ENCODE measurements at regions not wholly inside any gene's neighbourhood (a gene's known extent, or its start where the extent isn't known, plus 50 kb on each side); places are given as distances from the start of the nearest gene placed in this dataset.

DNA sequence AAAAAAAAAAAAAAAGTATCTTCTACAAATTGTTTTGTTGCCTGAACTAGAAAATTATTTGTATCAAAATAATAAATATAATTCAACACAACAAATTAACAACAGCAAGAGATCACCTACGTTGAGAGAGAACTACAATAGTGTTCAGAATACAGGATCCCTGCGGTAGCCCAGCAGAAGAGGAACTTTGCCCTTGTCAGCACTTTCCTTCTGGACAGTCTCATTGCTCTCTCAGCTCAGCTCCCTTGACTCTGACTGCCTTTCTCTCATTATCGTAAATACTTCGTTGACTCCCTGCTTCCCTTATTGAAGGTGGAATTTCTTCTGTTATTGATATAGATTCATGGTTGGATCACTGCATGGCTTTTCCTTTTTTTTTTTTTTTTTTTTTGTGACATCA, 469.5 kb upstream of the VSTM2A start:
- 82% methylated on average over 4 of the region's 4 CpGs for WGBS, 2 donors
- no peak for DNase-seq (ENCODE audit: low spot score in 2 of 2)
- TF ChIP-seq, protein P1, sequence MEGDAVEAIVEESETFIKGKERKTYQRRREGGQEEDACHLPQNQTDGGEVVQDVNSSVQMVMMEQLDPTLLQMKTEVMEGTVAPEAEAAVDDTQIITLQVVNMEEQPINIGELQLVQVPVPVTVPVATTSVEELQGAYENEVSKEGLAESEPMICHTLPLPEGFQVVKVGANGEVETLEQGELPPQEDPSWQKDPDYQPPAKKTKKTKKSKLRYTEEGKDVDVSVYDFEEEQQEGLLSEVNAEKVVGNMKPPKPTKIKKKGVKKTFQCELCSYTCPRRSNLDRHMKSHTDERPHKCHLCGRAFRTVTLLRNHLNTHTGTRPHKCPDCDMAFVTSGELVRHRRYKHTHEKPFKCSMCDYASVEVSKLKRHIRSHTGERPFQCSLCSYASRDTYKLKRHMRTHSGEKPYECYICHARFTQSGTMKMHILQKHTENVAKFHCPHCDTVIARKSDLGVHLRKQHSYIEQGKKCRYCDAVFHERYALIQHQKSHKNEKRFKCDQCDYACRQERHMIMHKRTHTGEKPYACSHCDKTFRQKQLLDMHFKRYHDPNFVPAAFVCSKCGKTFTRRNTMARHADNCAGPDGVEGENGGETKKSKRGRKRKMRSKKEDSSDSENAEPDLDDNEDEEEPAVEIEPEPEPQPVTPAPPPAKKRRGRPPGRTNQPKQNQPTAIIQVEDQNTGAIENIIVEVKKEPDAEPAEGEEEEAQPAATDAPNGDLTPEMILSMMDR (IDR thresholded peaks at IDR 0.05) = no peak
- no peak for TF ChIP-seq POLR2A (IDR thresholded peaks at IDR 0.05)
- no peak overlapping the region for H3K4me3 ChIP-seq (ENCODE audit: low read depth, poor library complexity, severe bottlenecking)
- intact Hi-C loops (cut with DNase I; ENCODE audit: low total_unique reads) = no loop called here

DNA sequence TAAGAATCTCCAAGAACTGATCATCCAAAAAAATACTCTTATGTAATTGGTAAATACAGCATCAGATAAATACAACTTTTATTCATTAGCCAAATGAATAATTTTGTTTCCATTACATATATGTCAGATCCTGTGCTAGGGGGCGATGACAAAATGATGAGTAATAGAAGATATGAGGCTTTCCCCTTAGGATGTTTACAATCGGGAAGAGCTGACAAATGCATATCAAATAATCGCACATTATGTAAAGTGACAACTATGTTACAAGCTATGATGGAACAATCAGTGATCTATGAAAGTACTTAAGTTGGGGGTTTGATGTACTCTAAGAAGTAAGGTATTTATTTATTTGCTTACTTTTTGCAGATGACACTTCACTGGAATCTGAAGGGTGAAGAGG, 465.6 kb upstream of the VSTM2A start:
- 55 to 61% methylated on average over 3 of the region's 3 CpGs for WGBS, 2 donors
- H3K4me3 ChIP-seq (ENCODE audit: low read depth, poor library complexity, severe bottlenecking) = no peak overlapping the region
- TF ChIP-seq, protein P1 (IDR thresholded peaks at IDR 0.05) = no peak
- no peak for TF ChIP-seq POLR2A (IDR thresholded peaks at IDR 0.05)
- intact Hi-C loops (cut with DNase I; ENCODE audit: low total_unique reads) = no loop called here
- no peak for DNase-seq (ENCODE audit: low spot score in 2 of 2)

DNA sequence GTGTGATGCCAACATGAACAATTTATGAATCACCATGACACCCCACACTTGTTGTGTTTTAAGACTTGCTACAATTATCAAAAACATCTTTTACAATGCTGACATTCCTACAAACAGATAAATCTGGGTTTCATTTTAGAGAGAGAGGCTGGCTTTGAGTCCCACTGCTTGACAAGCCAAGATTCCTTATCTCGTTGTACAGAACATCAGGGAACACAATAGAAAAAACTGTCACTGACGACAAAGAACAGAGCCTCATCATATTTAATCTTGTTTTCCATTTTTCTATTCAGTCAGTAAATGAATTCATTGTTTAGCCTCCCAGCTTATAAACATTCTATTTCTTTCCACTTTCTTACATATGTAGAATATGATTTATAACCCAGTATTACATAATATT, 461.6 kb upstream of the VSTM2A start:
- 32 to 48% methylated on average over 2 of the region's 2 CpGs for WGBS, 2 donors
- no peak for DNase-seq (ENCODE audit: low spot score in 2 of 2)
- TF ChIP-seq, protein P1 (IDR thresholded peaks at IDR 0.05) = no peak
- no peak for TF ChIP-seq POLR2A (IDR thresholded peaks at IDR 0.05)
- H3K4me3 ChIP-seq (ENCODE audit: low read depth, poor library complexity, severe bottlenecking) = no peak overlapping the region
- intact Hi-C loops (cut with DNase I; ENCODE audit: low total_unique reads) = no loop called here

DNA sequence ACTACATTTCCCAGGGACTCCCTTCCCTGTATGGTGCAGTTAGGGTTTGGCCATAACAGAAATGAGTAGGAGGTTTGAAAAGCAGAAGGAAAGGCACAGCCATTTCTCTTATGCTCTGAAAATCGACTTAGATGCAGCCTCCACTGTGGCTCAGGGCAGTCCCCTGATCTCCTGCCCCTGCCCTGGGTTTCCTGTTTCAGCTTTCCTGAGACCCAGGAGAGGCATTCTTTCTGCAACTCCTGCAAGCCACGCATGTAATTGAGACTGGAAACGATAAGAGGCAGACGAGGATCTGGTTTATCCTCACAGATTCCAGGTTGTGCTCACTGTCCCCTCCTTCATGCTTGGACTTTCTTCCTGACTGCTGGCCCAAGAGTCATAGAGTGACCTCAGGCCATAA, 461.2 kb upstream of the VSTM2A start:
- 47 to 63% methylated on average over 4 of the region's 4 CpGs for WGBS, 2 donors
- intact Hi-C loops (cut with DNase I; ENCODE audit: low total_unique reads) = no loop called here
- DNase-seq (ENCODE audit: low spot score in 2 of 2) = no peak
- H3K4me3 ChIP-seq (ENCODE audit: low read depth, poor library complexity, severe bottlenecking) = no peak overlapping the region
- TF ChIP-seq, protein P1 (IDR thresholded peaks at IDR 0.05) = no peak
- TF ChIP-seq POLR2A (IDR thresholded peaks at IDR 0.05) = no peak

DNA sequence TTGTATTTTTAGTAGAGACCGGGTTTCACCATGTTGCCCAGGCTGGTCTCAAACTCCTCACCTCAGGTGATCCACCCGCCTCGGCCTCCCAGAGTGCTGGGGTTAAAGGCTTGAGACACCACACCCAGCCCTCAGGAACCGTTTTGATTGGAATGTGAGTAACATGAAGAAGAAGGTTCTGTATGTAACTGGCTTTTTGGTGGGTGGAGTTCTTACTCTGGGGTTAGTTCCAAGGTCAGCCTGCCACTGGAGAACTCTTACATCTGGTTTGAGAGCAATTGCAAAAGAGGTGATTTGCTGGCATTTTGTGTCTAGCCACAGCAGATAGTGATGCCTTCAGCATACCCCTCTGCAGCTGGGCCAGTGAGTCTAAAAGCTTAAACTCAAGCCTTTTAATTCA, 457.8 kb upstream of the VSTM2A start:
- TF ChIP-seq, protein P1 (IDR thresholded peaks at IDR 0.05) = no peak
- TF ChIP-seq POLR2A (IDR thresholded peaks at IDR 0.05) = no peak

DNA sequence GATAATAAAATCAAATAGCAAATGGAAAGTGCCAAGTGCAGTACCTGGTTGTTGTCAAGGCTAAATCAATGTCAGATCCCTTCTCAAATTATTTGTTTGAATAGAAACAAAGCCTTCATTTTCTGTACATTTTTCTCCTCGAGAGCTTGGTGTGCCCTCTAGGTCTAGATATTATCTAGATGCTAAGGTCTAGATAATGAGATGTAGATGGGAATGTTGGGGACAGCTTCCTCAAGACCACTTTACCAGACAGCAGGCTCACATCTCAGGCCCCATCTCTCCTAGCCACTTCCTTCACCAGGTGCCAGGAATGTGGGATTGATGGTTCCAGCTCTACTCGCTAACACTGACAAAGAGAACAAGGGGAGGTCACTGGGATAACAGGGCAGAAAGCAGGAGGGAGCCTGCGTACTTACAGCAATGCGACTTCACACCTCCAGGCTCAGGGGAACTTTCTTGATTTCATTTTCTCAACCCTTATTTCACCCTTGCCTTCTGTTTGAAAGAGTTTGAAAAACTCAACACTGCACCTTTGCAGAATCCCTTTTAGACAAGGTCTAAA, 451.4 kb upstream of the VSTM2A start:
- WGBS, 2 donors = 62 to 73% methylated on average over 4 of the region's 4 CpGs

More for the DNA sequence above, 457.8 kb upstream of the VSTM2A start:
- intact Hi-C loops (cut with DNase I; ENCODE audit: low total_unique reads) = no loop called here
- H3K4me3 ChIP-seq (ENCODE audit: low read depth, poor library complexity, severe bottlenecking) = no peak overlapping the region
- DNase-seq (ENCODE audit: low spot score in 2 of 2) = no peak
- whole genome bisulfite sequencing, 2 donors = 52 to 76% methylated on average over 4 of the region's 4 CpGs

More for the DNA sequence above, 451.4 kb upstream of the VSTM2A start:
- TF ChIP-seq POLR2A (IDR thresholded peaks at IDR 0.05) = no peak
- TF ChIP-seq, protein P1 (IDR thresholded peaks at IDR 0.05) = no peak
- no peak for DNase-seq (ENCODE audit: low spot score in 2 of 2)
- intact Hi-C loops (cut with DNase I; ENCODE audit: low total_unique reads) = no loop called here
- no peak overlapping the region for H3K4me3 ChIP-seq (ENCODE audit: low read depth, poor library complexity, severe bottlenecking)
